ENCODE measurements at regions not wholly inside any gene's neighbourhood (a gene's known extent, or its start where the extent isn't known, plus 50 kb on each side); places are given as distances from the start of the nearest gene placed in this dataset.

DNA sequence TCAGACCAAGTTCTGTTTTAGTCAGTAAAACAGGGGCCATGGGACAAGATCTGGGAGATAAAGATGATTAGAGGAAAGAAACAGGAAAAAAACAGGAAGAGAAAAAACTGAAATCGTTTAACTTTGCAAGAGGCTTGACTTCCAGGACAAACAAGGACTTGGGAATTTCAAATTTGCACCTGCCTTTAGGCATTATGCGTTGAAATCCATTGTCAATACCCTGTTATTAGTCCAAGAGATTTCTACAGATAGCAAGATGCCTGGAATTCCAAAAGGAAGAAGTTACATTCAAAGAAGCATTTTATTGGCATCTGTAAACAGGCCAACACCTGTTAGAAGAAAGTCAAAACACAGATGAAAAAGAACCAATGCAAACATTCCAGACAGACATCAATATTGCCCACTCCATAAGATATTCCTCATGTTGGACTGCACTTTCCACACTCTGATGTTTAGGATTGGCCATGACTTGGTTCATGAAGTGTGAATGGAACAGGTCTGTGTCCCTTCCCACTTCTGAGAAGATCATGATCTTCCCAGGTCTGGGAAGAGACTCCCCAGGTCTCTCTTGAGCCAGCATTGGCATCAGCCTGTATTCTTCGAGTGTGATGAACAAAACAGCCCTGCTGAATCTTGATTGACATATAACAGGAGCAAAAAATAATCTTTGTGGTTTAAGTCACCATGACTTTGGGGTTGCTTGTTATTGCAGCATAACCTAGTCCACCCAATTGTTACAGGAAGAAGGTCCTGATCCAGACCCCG is 181.4 kb upstream of the FN1 start:
- TF ChIP-seq, protein P1, sequence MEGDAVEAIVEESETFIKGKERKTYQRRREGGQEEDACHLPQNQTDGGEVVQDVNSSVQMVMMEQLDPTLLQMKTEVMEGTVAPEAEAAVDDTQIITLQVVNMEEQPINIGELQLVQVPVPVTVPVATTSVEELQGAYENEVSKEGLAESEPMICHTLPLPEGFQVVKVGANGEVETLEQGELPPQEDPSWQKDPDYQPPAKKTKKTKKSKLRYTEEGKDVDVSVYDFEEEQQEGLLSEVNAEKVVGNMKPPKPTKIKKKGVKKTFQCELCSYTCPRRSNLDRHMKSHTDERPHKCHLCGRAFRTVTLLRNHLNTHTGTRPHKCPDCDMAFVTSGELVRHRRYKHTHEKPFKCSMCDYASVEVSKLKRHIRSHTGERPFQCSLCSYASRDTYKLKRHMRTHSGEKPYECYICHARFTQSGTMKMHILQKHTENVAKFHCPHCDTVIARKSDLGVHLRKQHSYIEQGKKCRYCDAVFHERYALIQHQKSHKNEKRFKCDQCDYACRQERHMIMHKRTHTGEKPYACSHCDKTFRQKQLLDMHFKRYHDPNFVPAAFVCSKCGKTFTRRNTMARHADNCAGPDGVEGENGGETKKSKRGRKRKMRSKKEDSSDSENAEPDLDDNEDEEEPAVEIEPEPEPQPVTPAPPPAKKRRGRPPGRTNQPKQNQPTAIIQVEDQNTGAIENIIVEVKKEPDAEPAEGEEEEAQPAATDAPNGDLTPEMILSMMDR (conservative IDR thresholded peaks at IDR 0.05; ENCODE audit: low read depth, low read length): no peak
- TF ChIP-seq EZH2phosphoT487 (IDR thresholded peaks at IDR 0.05; ENCODE audit: borderline replicate concordance, low read length) (no peak), EZH2 (IDR thresholded peaks at IDR 0.05; ENCODE audit: low read length, unreplicated experiment) (no peak)
